ENCODE measurements at regions not wholly inside any gene's neighbourhood (a gene's known extent, or its start where the extent isn't known, plus 50 kb on each side); places are given as distances from the start of the nearest gene placed in this dataset.

GRCh38 chr10:130959752-130960195, 351.7 kb downstream of the TCERG1L start:
- no peak for TF ChIP-seq EZH2 (IDR thresholded peaks at IDR 0.05; ENCODE audit: low read length, unreplicated experiment)
- TF ChIP-seq CTCF (conservative IDR thresholded peaks at IDR 0.05; ENCODE audit: low read depth, low read length): no peak
